GM23338 (cell line): ENCODE measurements at regions not wholly inside any gene's neighbourhood (a gene's known extent, or its start where the extent isn't known, plus 50 kb on each side); places are given as distances from the start of the nearest gene placed in this dataset.

Source experiments
- ATAC-seq: fragments of 200-7000 bp; cut with Tn5 transposase; 3 replicates; pipeline ENCODE4 v1.9.1; 2020
- DNase-seq: peaks from one replicate; pipeline ENCODE4 v3.0.0-alpha.2; 2015; ENCODE audit warnings: low spot score
- H2AFZ ChIP-seq: fragments of 200-600 bp; sonication (generic); 2 replicates; pipeline ENCODE4 v1.8.0; 2016; ENCODE audit warnings: antibody characterized with exemption, mild to moderate bottlenecking, moderate library complexity
- H3F3A ChIP-seq: fragments of 200-600 bp; sonication (generic); replicated peaks from 2 replicates; pipeline ENCODE4 v1.8.0; 2017; ENCODE audit warnings: antibody characterized with exemption, mixed run types, low read depth
- H3K27ac ChIP-seq: fragments of 200-600 bp; sonication (generic); 2 replicates; pipeline ENCODE4 v1.6.1; 2016; ENCODE audit warnings: low read depth
- H3K27me3 ChIP-seq: fragments of 200-600 bp; sonication (generic); 2 replicates; pipeline ENCODE4 v1.8.0; 2016; ENCODE audit warnings: mild to moderate bottlenecking, mixed run types, moderate library complexity; ENCODE audit not compliant: insufficient read depth
- H3K36me3 ChIP-seq: fragments of 200-600 bp; sonication (generic); 2 replicates; pipeline ENCODE4 v1.8.0; 2016; ENCODE audit warnings: mild to moderate bottlenecking; ENCODE audit not compliant: insufficient read depth
- H3K4me1 ChIP-seq: fragments of 200-600 bp; sonication (generic); 2 replicates; pipeline ENCODE4 v1.8.0; 2016; ENCODE audit warnings: mild to moderate bottlenecking, moderate library complexity; ENCODE audit not compliant: insufficient read depth
- H3K4me2 ChIP-seq: fragments of 200-600 bp; sonication (generic); 2 replicates; pipeline ENCODE4 v1.7.1; 2017; ENCODE audit warnings: mixed run types
- H3K4me3 ChIP-seq: fragments of 200-600 bp; sonication (generic); 2 replicates; pipeline ENCODE4 v1.6.1; 2016; ENCODE audit warnings: mixed run types
- H3K79me2 ChIP-seq: fragments of 200-600 bp; sonication (generic); replicated peaks from 2 replicates; pipeline ENCODE4 v1.8.0; 2017; ENCODE audit warnings: mild to moderate bottlenecking; ENCODE audit not compliant: insufficient read depth
- H3K9me2 ChIP-seq: fragments of 200-600 bp; sonication (generic); 2 replicates; pipeline ENCODE4 v1.8.0; 2017; ENCODE audit not compliant: insufficient read depth
- H4K20me1 ChIP-seq: fragments of 200-600 bp; sonication (generic); replicated peaks from 2 replicates; pipeline ENCODE4 v1.8.0; 2017; ENCODE audit warnings: mild to moderate bottlenecking; ENCODE audit not compliant: insufficient read depth
- H3K27ac Mint-ChIP-seq: 2 replicates; pipeline ENCODE4 v1.8.0; 2020; ENCODE audit warnings: inconsistent platforms, mild to moderate bottlenecking, moderate library complexity, mixed read lengths
- H3K27me3 Mint-ChIP-seq: 3 replicates; pipeline ENCODE4 v1.8.0; 2022; ENCODE audit warnings: low read depth, mild to moderate bottlenecking, moderate library complexity, mixed read lengths, inconsistent platforms; ENCODE audit not compliant: insufficient read depth, poor library complexity
- H3K36me3 Mint-ChIP-seq: 3 replicates; pipeline ENCODE4 v1.8.0; 2021; ENCODE audit warnings: low read depth, mild to moderate bottlenecking, inconsistent platforms, moderate library complexity, mixed read lengths
- H3K4me1 Mint-ChIP-seq: 3 replicates; pipeline ENCODE4 v1.8.0; 2020; ENCODE audit warnings: mild to moderate bottlenecking, inconsistent platforms, mixed read lengths
- H3K4me3 Mint-ChIP-seq: 3 replicates; pipeline ENCODE4 v1.8.0; 2021; ENCODE audit warnings: moderate library complexity, mild to moderate bottlenecking, inconsistent platforms, mixed read lengths
- H3K9me3 Mint-ChIP-seq: 3 replicates; pipeline ENCODE4 v1.8.0; 2020; ENCODE audit warnings: moderate library complexity, mild to moderate bottlenecking, inconsistent platforms, mixed read lengths
- CREB1 ChIP-seq: fragments of 250-450 bp; sonication (Bioruptor Pico); IDR thresholded peaks from 2 replicates; pipeline ENCODE4 v1.5.0; 2020; ENCODE audit warnings: low read depth, mild to moderate bottlenecking, moderate library complexity
- ETS1 ChIP-seq: IDR thresholded peaks from 2 replicates; pipeline ENCODE4 v1.6.1; 2016; ENCODE audit warnings: antibody characterized with exemption
- EZH2 ChIP-seq: fragments of 200-600 bp; sonication (generic); IDR thresholded peaks from one replicate; pipeline ENCODE4 v1.8.0; 2017; ENCODE audit warnings: antibody characterized with exemption, mild to moderate bottlenecking, low read depth; ENCODE audit not compliant: unreplicated experiment
- EZH2phosphoT487 ChIP-seq: fragments of 200-600 bp; sonication (generic); IDR thresholded peaks from one replicate; pipeline ENCODE4 v1.8.1; 2018; ENCODE audit warnings: antibody characterized with exemption; ENCODE audit not compliant: unreplicated experiment
- JUNB ChIP-seq: IDR thresholded peaks from one replicate; pipeline ENCODE4 v1.6.1; 2016; ENCODE audit warnings: antibody characterized with exemption; ENCODE audit not compliant: unreplicated experiment
- NANOG ChIP-seq: IDR thresholded peaks from 2 replicates; pipeline ENCODE4 v1.6.1; 2016; ENCODE audit warnings: antibody characterized with exemption, borderline replicate concordance
- POLR2AphosphoS5 ChIP-seq: IDR thresholded peaks from 2 replicates; pipeline ENCODE4 v1.6.1; 2016; ENCODE audit warnings: antibody characterized with exemption, low read depth
- STAT1 ChIP-seq: IDR thresholded peaks from one replicate; pipeline ENCODE4 v1.6.1; 2016; ENCODE audit warnings: antibody characterized with exemption; ENCODE audit not compliant: unreplicated experiment
- ZNF114 ChIP-seq: fragments of 250-450 bp; sonication (Bioruptor Pico); IDR thresholded peaks from 2 replicates; pipeline ENCODE4 v1.5.0; 2020; ENCODE audit warnings: mild to moderate bottlenecking, moderate library complexity
- ZNF331 ChIP-seq: fragments of 250-450 bp; sonication (Bioruptor Pico); IDR thresholded peaks from 2 replicates; pipeline ENCODE4 v1.5.0; 2020; ENCODE audit warnings: low read depth, mild to moderate bottlenecking, moderate library complexity
- TF ChIP-seq, protein P1 (sequence below): IDR thresholded peaks from one replicate; pipeline ENCODE4 v1.6.1; 2018; ENCODE audit warnings: antibody characterized with exemption; ENCODE audit not compliant: unreplicated experiment
- TF ChIP-seq, protein P2 (sequence below): fragments of 250-450 bp; sonication (Bioruptor Pico); IDR thresholded peaks from 2 replicates; pipeline ENCODE4 v1.5.0; 2020; ENCODE audit warnings: mild to moderate bottlenecking, moderate library complexity
- TF ChIP-seq, protein P3 (sequence below), 2 experiments: fragments of 200-600 bp in 1 of 2; sonication (generic) in 1 of 2; conservative IDR thresholded peaks; 2 replicates each; pipeline versions ENCODE4 v1.5.1 to v1.6.1; 2016 to 2017; ENCODE audit warnings: antibody characterized with exemption in 2 of 2, low read depth in 2 of 2, mild to moderate bottlenecking in 2 of 2, moderate library complexity in 1 of 2

- Histone ChIP-seq H3K79me2 (no peaks in the 10 kb centered on the region), H3F3A (no peaks in the 10 kb centered on the region), H3K4me2 (no peak overlapping the region), H3K9me2 (no peaks in the 10 kb centered on the region), H3K4me1 (no peaks in the 10 kb centered on the region), H3K4me3 (no peak overlapping the region), H3K36me3 (no peaks in the 10 kb centered on the region), H2AFZ (no peak overlapping the region), H3K27ac (no peak overlapping the region), H3K27me3 (no peaks in the 10 kb centered on the region), H4K20me1 (no peaks in the 10 kb centered on the region)
- H3K4me3 Mint-ChIP-seq: no peak overlapping the region
- no peaks in the 10 kb centered on the region for H3K9me3 Mint-ChIP-seq
- TF ChIP-seq, protein P1, sequence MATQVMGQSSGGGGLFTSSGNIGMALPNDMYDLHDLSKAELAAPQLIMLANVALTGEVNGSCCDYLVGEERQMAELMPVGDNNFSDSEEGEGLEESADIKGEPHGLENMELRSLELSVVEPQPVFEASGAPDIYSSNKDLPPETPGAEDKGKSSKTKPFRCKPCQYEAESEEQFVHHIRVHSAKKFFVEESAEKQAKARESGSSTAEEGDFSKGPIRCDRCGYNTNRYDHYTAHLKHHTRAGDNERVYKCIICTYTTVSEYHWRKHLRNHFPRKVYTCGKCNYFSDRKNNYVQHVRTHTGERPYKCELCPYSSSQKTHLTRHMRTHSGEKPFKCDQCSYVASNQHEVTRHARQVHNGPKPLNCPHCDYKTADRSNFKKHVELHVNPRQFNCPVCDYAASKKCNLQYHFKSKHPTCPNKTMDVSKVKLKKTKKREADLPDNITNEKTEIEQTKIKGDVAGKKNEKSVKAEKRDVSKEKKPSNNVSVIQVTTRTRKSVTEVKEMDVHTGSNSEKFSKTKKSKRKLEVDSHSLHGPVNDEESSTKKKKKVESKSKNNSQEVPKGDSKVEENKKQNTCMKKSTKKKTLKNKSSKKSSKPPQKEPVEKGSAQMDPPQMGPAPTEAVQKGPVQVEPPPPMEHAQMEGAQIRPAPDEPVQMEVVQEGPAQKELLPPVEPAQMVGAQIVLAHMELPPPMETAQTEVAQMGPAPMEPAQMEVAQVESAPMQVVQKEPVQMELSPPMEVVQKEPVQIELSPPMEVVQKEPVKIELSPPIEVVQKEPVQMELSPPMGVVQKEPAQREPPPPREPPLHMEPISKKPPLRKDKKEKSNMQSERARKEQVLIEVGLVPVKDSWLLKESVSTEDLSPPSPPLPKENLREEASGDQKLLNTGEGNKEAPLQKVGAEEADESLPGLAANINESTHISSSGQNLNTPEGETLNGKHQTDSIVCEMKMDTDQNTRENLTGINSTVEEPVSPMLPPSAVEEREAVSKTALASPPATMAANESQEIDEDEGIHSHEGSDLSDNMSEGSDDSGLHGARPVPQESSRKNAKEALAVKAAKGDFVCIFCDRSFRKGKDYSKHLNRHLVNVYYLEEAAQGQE: no peak
- TF ChIP-seq POLR2AphosphoS5 (no peak), EZH2phosphoT487 (no peak), EZH2 (no peak), ZNF331 (no peak), NANOG (no peak), STAT1 (no peak), JUNB (no peak), ZNF114 (CRISPR knock-in tag) (no peak), CREB1 (CRISPR knock-in tag) (no peak), ETS1 (no peak)
- TF ChIP-seq, protein P2, sequence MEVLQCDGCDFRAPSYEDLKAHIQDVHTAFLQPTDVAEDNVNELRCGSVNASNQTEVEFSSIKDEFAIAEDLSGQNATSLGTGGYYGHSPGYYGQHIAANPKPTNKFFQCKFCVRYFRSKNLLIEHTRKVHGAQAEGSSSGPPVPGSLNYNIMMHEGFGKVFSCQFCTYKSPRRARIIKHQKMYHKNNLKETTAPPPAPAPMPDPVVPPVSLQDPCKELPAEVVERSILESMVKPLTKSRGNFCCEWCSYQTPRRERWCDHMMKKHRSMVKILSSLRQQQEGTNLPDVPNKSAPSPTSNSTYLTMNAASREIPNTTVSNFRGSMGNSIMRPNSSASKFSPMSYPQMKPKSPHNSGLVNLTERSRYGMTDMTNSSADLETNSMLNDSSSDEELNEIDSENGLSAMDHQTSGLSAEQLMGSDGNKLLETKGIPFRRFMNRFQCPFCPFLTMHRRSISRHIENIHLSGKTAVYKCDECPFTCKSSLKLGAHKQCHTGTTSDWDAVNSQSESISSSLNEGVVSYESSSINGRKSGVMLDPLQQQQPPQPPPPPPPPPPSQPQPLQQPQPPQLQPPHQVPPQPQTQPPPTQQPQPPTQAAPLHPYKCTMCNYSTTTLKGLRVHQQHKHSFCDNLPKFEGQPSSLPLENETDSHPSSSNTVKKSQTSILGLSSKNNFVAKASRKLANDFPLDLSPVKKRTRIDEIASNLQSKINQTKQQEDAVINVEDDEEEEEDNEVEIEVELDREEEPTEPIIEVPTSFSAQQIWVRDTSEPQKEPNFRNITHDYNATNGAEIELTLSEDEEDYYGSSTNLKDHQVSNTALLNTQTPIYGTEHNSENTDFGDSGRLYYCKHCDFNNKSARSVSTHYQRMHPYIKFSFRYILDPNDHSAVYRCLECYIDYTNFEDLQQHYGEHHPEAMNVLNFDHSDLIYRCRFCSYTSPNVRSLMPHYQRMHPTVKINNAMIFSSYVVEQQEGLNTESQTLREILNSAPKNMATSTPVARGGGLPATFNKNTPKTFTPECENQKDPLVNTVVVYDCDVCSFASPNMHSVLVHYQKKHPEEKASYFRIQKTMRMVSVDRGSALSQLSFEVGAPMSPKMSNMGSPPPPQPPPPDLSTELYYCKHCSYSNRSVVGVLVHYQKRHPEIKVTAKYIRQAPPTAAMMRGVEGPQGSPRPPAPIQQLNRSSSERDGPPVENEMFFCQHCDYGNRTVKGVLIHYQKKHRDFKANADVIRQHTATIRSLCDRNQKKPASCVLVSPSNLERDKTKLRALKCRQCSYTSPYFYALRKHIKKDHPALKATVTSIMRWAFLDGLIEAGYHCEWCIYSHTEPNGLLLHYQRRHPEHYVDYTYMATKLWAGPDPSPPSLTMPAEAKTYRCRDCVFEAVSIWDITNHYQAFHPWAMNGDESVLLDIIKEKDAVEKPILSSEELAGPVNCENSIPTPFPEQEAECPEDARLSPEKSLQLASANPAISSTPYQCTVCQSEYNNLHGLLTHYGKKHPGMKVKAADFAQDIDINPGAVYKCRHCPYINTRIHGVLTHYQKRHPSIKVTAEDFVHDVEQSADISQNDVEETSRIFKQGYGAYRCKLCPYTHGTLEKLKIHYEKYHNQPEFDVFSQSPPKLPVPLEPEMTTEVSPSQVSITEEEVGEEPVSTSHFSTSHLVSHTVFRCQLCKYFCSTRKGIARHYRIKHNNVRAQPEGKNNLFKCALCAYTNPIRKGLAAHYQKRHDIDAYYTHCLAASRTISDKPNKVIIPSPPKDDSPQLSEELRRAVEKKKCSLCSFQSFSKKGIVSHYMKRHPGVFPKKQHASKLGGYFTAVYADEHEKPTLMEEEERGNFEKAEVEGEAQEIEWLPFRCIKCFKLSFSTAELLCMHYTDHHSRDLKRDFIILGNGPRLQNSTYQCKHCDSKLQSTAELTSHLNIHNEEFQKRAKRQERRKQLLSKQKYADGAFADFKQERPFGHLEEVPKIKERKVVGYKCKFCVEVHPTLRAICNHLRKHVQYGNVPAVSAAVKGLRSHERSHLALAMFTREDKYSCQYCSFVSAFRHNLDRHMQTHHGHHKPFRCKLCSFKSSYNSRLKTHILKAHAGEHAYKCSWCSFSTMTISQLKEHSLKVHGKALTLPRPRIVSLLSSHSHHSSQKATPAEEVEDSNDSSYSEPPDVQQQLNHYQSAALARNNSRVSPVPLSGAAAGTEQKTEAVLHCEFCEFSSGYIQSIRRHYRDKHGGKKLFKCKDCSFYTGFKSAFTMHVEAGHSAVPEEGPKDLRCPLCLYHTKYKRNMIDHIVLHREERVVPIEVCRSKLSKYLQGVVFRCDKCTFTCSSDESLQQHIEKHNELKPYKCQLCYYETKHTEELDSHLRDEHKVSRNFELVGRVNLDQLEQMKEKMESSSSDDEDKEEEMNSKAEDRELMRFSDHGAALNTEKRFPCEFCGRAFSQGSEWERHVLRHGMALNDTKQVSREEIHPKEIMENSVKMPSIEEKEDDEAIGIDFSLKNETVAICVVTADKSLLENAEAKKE: no peak
- TF ChIP-seq, protein P3, sequence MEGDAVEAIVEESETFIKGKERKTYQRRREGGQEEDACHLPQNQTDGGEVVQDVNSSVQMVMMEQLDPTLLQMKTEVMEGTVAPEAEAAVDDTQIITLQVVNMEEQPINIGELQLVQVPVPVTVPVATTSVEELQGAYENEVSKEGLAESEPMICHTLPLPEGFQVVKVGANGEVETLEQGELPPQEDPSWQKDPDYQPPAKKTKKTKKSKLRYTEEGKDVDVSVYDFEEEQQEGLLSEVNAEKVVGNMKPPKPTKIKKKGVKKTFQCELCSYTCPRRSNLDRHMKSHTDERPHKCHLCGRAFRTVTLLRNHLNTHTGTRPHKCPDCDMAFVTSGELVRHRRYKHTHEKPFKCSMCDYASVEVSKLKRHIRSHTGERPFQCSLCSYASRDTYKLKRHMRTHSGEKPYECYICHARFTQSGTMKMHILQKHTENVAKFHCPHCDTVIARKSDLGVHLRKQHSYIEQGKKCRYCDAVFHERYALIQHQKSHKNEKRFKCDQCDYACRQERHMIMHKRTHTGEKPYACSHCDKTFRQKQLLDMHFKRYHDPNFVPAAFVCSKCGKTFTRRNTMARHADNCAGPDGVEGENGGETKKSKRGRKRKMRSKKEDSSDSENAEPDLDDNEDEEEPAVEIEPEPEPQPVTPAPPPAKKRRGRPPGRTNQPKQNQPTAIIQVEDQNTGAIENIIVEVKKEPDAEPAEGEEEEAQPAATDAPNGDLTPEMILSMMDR (conservative IDR thresholded peaks at IDR 0.05; ENCODE audit: low read depth in 2 of 2): no peak
- peaks cover 5% of the 10 kb centered on the region for H3K27me3 Mint-ChIP-seq
- H3K36me3 Mint-ChIP-seq: no peaks in the 10 kb centered on the region
- H3K4me1 Mint-ChIP-seq: no peaks in the 10 kb centered on the region
- no peak overlapping the region for H3K27ac Mint-ChIP-seq
- DNase-seq: no peak
- ATAC-seq: no peak
These were observed 479.7 kb downstream of the RPS24 start for GRCh38 chr10:78513330-78513729.
